ENCODE measurements at regions not wholly inside any gene's neighbourhood (a gene's known extent, or its start where the extent isn't known, plus 50 kb on each side); places are given as distances from the start of the nearest gene placed in this dataset.
"Not testable (repeated sequence)": the region's sequence is repeated elsewhere in the genome, so short reads cannot be mapped to it uniquely, and the experiment has no call there.

GRCh38 chr4:28792917-28793597, 1927.1 kb upstream of the PCDH7 start:
- no peak overlapping the region for H3K27ac ChIP-seq (ENCODE audit: low read length)
- H3K36me3 ChIP-seq (ENCODE audit: control insufficient read depth in 1 of 2, insufficient read depth in 2 of 2, low read length in 2 of 2), result no peaks in the 10 kb centered on the region

GRCh38 chr4:28799696-28800095, 1920.5 kb upstream of the PCDH7 start:
- no peak overlapping the region for H3K4me3 ChIP-seq (ENCODE audit: low read depth in 1 of 2, low read length in 2 of 2)
- H3K9me3 ChIP-seq (ENCODE audit: control insufficient read depth in 1 of 2, low read length in 2 of 2), result no peaks in the 10 kb centered on the region
- no peaks in the 10 kb centered on the region for H3K4me1 ChIP-seq (ENCODE audit: control insufficient read depth in 1 of 2, insufficient read depth in 2 of 2, low read length in 2 of 2)
- H3K27ac ChIP-seq (ENCODE audit: low read length), result no peak overlapping the region
- H3K27me3 ChIP-seq (ENCODE audit: low read depth, low read length), result no peaks in the 10 kb centered on the region
- no peaks in the 10 kb centered on the region for H3K36me3 ChIP-seq (ENCODE audit: control insufficient read depth in 1 of 2, insufficient read depth in 2 of 2, low read length in 2 of 2)

More at GRCh38 chr4:28792917-28793597, 1927.1 kb upstream of the PCDH7 start:
- Histone ChIP-seq H3K9me3 (ENCODE audit: control insufficient read depth in 1 of 2, low read length in 2 of 2) (no peaks in the 10 kb centered on the region), H3K4me1 (ENCODE audit: control insufficient read depth in 1 of 2, insufficient read depth in 2 of 2, low read length in 2 of 2) (no peaks in the 10 kb centered on the region), H3K4me3 (ENCODE audit: low read depth in 1 of 2, low read length in 2 of 2) (no peak overlapping the region), H3K27me3 (ENCODE audit: low read depth, low read length) (no peaks in the 10 kb centered on the region)

DNA sequence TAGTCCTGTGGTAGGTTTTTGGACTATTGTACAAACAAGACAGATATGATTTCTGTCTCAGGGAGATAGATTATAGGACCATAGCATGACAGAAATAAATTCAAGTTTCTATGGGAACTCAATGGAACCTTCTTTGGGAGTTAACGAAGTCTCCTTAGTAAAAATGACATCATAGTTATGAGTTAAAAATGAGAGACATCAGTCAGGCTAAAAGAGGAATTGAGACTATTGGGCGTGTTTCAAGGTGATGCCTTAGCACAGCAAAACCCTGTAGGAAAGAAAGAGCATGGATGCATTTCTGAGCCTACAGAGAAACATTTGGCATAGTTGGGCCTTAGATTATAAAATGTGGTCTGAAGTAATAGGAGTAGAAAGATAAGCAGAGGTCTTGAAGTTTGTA, 1909.1 kb upstream of the PCDH7 start:
- H3K4me3 ChIP-seq (ENCODE audit: low read depth in 1 of 2, low read length in 2 of 2), result no peak overlapping the region
- H3K27me3 ChIP-seq (ENCODE audit: low read depth, low read length), result no peaks in the 10 kb centered on the region
- no peaks in the 10 kb centered on the region for H3K36me3 ChIP-seq (ENCODE audit: control insufficient read depth in 1 of 2, insufficient read depth in 2 of 2, low read length in 2 of 2)
- no peak overlapping the region for H3K27ac ChIP-seq (ENCODE audit: low read length)
- H3K9me3 ChIP-seq (ENCODE audit: control insufficient read depth in 1 of 2, low read length in 2 of 2), result peaks cover 0 to 7% of the 10 kb centered on the region in 2 donors
- no peaks in the 10 kb centered on the region for H3K4me1 ChIP-seq (ENCODE audit: control insufficient read depth in 1 of 2, insufficient read depth in 2 of 2, low read length in 2 of 2)

GRCh38 chr4:28822163-28822562, 1898.0 kb upstream of the PCDH7 start:
- no peak overlapping the region for H3K4me3 ChIP-seq (ENCODE audit: low read depth in 1 of 2, low read length in 2 of 2)
- H3K27me3 ChIP-seq (ENCODE audit: low read depth, low read length), result no peaks in the 10 kb centered on the region
- no peaks in the 10 kb centered on the region for H3K4me1 ChIP-seq (ENCODE audit: control insufficient read depth in 1 of 2, insufficient read depth in 2 of 2, low read length in 2 of 2)
- H3K36me3 ChIP-seq (ENCODE audit: control insufficient read depth in 1 of 2, insufficient read depth in 2 of 2, low read length in 2 of 2), result no peaks in the 10 kb centered on the region
- H3K27ac ChIP-seq (ENCODE audit: low read length), result no peak overlapping the region
- H3K9me3 ChIP-seq (ENCODE audit: control insufficient read depth in 1 of 2, low read length in 2 of 2), result no peaks in the 10 kb centered on the region

DNA sequence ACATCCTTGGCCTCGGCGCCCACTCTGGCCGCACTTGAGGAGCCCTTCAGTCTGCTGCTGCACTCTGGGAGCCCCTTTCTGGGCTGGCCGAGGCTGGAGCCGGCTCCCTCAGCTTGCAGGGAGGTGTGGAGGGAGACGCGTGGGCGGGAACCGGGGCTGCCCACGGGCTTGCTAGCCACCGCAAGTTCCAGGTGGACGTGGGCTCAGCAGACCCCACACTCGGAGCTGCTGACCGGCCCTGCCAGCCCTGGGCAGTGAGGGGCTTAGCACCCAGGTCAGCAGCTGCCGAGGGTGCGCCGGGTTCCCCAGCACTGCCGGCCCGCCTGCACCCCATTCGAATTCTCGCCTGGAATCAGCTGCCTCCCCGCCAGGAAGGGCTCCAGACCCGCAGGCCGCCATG, 1892.3 kb upstream of the PCDH7 start:
- Histone ChIP-seq H3K4me1 (ENCODE audit: control insufficient read depth in 1 of 2, insufficient read depth in 2 of 2, low read length in 2 of 2) (no peaks in the 10 kb centered on the region), H3K4me3 (ENCODE audit: low read depth in 1 of 2, low read length in 2 of 2) (no peak overlapping the region), H3K36me3 (ENCODE audit: control insufficient read depth in 1 of 2, insufficient read depth in 2 of 2, low read length in 2 of 2) (no peaks in the 10 kb centered on the region), H3K27me3 (ENCODE audit: low read depth, low read length) (no peaks in the 10 kb centered on the region), H3K9me3 (ENCODE audit: control insufficient read depth in 1 of 2, low read length in 2 of 2) (no peaks in the 10 kb centered on the region), H3K27ac (ENCODE audit: low read length) (no peak overlapping the region)

GRCh38 chr4:28831867-28832266, 1888.3 kb upstream of the PCDH7 start:
- Histone ChIP-seq H3K4me3 (ENCODE audit: low read depth in 1 of 2, low read length in 2 of 2) (no peak overlapping the region), H3K36me3 (ENCODE audit: control insufficient read depth in 1 of 2, insufficient read depth in 2 of 2, low read length in 2 of 2) (no peaks in the 10 kb centered on the region), H3K4me1 (ENCODE audit: control insufficient read depth in 1 of 2, insufficient read depth in 2 of 2, low read length in 2 of 2) (no peaks in the 10 kb centered on the region), H3K27me3 (ENCODE audit: low read depth, low read length) (no peaks in the 10 kb centered on the region), H3K27ac (ENCODE audit: low read length) (no peak overlapping the region), H3K9me3 (ENCODE audit: control insufficient read depth in 1 of 2, low read length in 2 of 2) (no peaks in the 10 kb centered on the region)

GRCh38 chr4:28832444-28832843, 1887.7 kb upstream of the PCDH7 start:
- H3K4me3 ChIP-seq (ENCODE audit: low read depth in 1 of 2, low read length in 2 of 2), result no peak overlapping the region
- H3K9me3 ChIP-seq (ENCODE audit: control insufficient read depth in 1 of 2, low read length in 2 of 2), result no peaks in the 10 kb centered on the region
- no peaks in the 10 kb centered on the region for H3K4me1 ChIP-seq (ENCODE audit: control insufficient read depth in 1 of 2, insufficient read depth in 2 of 2, low read length in 2 of 2)
- H3K27me3 ChIP-seq (ENCODE audit: low read depth, low read length), result no peaks in the 10 kb centered on the region
- no peak overlapping the region for H3K27ac ChIP-seq (ENCODE audit: low read length)
- no peaks in the 10 kb centered on the region for H3K36me3 ChIP-seq (ENCODE audit: control insufficient read depth in 1 of 2, insufficient read depth in 2 of 2, low read length in 2 of 2)

GRCh38 chr4:28834120-28834519, 1886.0 kb upstream of the PCDH7 start:
- Histone ChIP-seq H3K4me1 (ENCODE audit: control insufficient read depth in 1 of 2, insufficient read depth in 2 of 2, low read length in 2 of 2) (no peaks in the 10 kb centered on the region), H3K27me3 (ENCODE audit: low read depth, low read length) (no peaks in the 10 kb centered on the region), H3K4me3 (ENCODE audit: low read depth in 1 of 2, low read length in 2 of 2) (no peak overlapping the region), H3K9me3 (ENCODE audit: control insufficient read depth in 1 of 2, low read length in 2 of 2) (no peaks in the 10 kb centered on the region), H3K36me3 (ENCODE audit: control insufficient read depth in 1 of 2, insufficient read depth in 2 of 2, low read length in 2 of 2) (no peaks in the 10 kb centered on the region), H3K27ac (ENCODE audit: low read length) (no peak overlapping the region)

DNA sequence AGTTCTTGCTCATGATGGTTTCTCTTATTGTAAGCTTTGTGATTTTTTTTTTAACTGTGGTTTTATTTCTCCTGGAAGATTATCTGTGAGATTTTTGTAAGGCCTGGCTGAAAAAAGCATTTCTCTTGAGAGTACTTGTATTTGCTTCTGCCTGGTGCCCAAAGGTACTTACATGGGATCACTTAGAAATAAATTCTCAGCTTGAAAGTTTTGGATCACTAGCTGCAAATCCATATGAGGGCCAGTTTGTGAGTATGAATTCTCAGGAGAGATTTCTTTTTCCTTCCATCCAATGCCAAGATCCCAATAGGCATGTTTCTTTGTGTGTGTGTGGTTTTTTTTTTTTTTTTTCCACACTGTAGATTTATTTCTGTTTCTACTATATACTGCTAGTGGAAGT, 1884.7 kb upstream of the PCDH7 start:
- Histone ChIP-seq H3K27ac (ENCODE audit: low read length) (no peak overlapping the region), H3K4me3 (ENCODE audit: low read depth in 1 of 2, low read length in 2 of 2) (no peak overlapping the region), H3K27me3 (ENCODE audit: low read depth, low read length) (no peaks in the 10 kb centered on the region), H3K36me3 (ENCODE audit: control insufficient read depth in 1 of 2, insufficient read depth in 2 of 2, low read length in 2 of 2) (no peaks in the 10 kb centered on the region), H3K4me1 (ENCODE audit: control insufficient read depth in 1 of 2, insufficient read depth in 2 of 2, low read length in 2 of 2) (no peaks in the 10 kb centered on the region), H3K9me3 (ENCODE audit: control insufficient read depth in 1 of 2, low read length in 2 of 2) (no peaks in the 10 kb centered on the region)

GRCh38 chr4:28842271-28842670, 1877.9 kb upstream of the PCDH7 start:
- H3K4me1 ChIP-seq (ENCODE audit: control insufficient read depth in 1 of 2, insufficient read depth in 2 of 2, low read length in 2 of 2), result peaks cover 0 to 3% of the 10 kb centered on the region in 2 donors

GRCh38 chr4:28845158-28845557, 1875.0 kb upstream of the PCDH7 start:
- Histone ChIP-seq H3K9me3 (ENCODE audit: control insufficient read depth in 1 of 2, low read length in 2 of 2) (no peaks in the 10 kb centered on the region), H3K36me3 (ENCODE audit: control insufficient read depth in 1 of 2, insufficient read depth in 2 of 2, low read length in 2 of 2) (no peaks in the 10 kb centered on the region)

More at GRCh38 chr4:28842271-28842670, 1877.9 kb upstream of the PCDH7 start:
- Histone ChIP-seq H3K36me3 (ENCODE audit: control insufficient read depth in 1 of 2, insufficient read depth in 2 of 2, low read length in 2 of 2) (no peaks in the 10 kb centered on the region), H3K4me3 (ENCODE audit: low read depth in 1 of 2, low read length in 2 of 2) (no peak overlapping the region), H3K9me3 (ENCODE audit: control insufficient read depth in 1 of 2, low read length in 2 of 2) (no peaks in the 10 kb centered on the region), H3K27me3 (ENCODE audit: low read depth, low read length) (no peaks in the 10 kb centered on the region), H3K27ac (ENCODE audit: low read length) (no peak overlapping the region)

GRCh38 chr4:28857028-28857427, 1863.1 kb upstream of the PCDH7 start:
- H3K4me3 ChIP-seq (ENCODE audit: low read depth in 1 of 2, low read length in 2 of 2); H3K36me3 ChIP-seq (ENCODE audit: control insufficient read depth in 1 of 2, insufficient read depth in 2 of 2, low read length in 2 of 2); H3K4me1 ChIP-seq (ENCODE audit: control insufficient read depth in 1 of 2, insufficient read depth in 2 of 2, low read length in 2 of 2); H3K27me3 ChIP-seq (ENCODE audit: low read depth, low read length); H3K27ac ChIP-seq (ENCODE audit: low read length); H3K9me3 ChIP-seq (ENCODE audit: control insufficient read depth in 1 of 2, low read length in 2 of 2): not testable (repeated sequence)

More at GRCh38 chr4:28845158-28845557, 1875.0 kb upstream of the PCDH7 start:
- peaks cover 0 to 3% of the 10 kb centered on the region in 2 donors for H3K4me1 ChIP-seq (ENCODE audit: control insufficient read depth in 1 of 2, insufficient read depth in 2 of 2, low read length in 2 of 2)
- no peak overlapping the region for H3K4me3 ChIP-seq (ENCODE audit: low read depth in 1 of 2, low read length in 2 of 2)
- H3K27me3 ChIP-seq (ENCODE audit: low read depth, low read length), result no peaks in the 10 kb centered on the region
- H3K27ac ChIP-seq (ENCODE audit: low read length), result no peak overlapping the region
